ENCODE measurements at regions not wholly inside any gene's neighbourhood (a gene's known extent, or its start where the extent isn't known, plus 50 kb on each side); places are given as distances from the start of the nearest gene placed in this dataset.

GRCh38 chr11:69400771-69401590 lies 80.5 kb upstream of the LINC01488 start:
- Histone ChIP-seq H3K27me3 (ENCODE audit: insufficient read depth, insufficient read length) (peaks cover 2% of the 10 kb centered on the region), H3K9me3 (ENCODE audit: insufficient read depth, low read length) (peaks cover 38% of the 10 kb centered on the region; the same call in 1 of the 2 replicates), H3K4me3 (ENCODE audit: insufficient read length, low read depth) (no peak overlapping the region), H3K36me3 (ENCODE audit: insufficient read depth, insufficient read length, low read length) (no peaks in the 10 kb centered on the region), H3K4me1 (ENCODE audit: insufficient read depth, insufficient read length) (peaks cover 4% of the 10 kb centered on the region), H3K9ac (ENCODE audit: insufficient read length, low read depth) (no peak overlapping the region)
- TF ChIP-seq SUZ12 (IDR thresholded peaks at IDR 0.05; ENCODE audit: extremely low read depth, insufficient read depth, insufficient read length) (no peak), YY1 (IDR thresholded peaks at IDR 0.05; ENCODE audit: insufficient read depth, insufficient read length) (no peak)
- no peak for DNase-seq (ENCODE audit: low read depth, low spot score)

- Histone ChIP-seq H3K27me3 (ENCODE audit: insufficient read depth, insufficient read length) (peaks cover 2% of the 10 kb centered on the region), H3K9me3 (ENCODE audit: insufficient read depth, low read length) (peaks cover 30% of the 10 kb centered on the region; the same call in 1 of the 2 replicates), H3K4me3 (ENCODE audit: insufficient read length, low read depth) (no peak overlapping the region), H3K36me3 (ENCODE audit: insufficient read depth, insufficient read length, low read length) (no peaks in the 10 kb centered on the region), H3K9ac (ENCODE audit: insufficient read length, low read depth) (no peak overlapping the region), H3K4me1 (ENCODE audit: insufficient read depth, insufficient read length) (peaks cover 4% of the 10 kb centered on the region)
- TF ChIP-seq YY1 (IDR thresholded peaks at IDR 0.05; ENCODE audit: insufficient read depth, insufficient read length), result no peak
- DNase-seq (ENCODE audit: low read depth, low spot score), result no peak
Measured at GRCh38 chr11:69401715-69402114, 79.7 kb upstream of the LINC01488 start.

GRCh38 chr11:69402251-69402887 lies 79.1 kb upstream of the LINC01488 start:
- Histone ChIP-seq H3K9me3 (ENCODE audit: insufficient read depth, low read length) (peaks cover 24% of the 10 kb centered on the region; the same call in 1 of the 2 replicates), H3K4me1 (ENCODE audit: insufficient read depth, insufficient read length) (peaks cover 4% of the 10 kb centered on the region), H3K4me3 (ENCODE audit: insufficient read length, low read depth) (no peak overlapping the region), H3K9ac (ENCODE audit: insufficient read length, low read depth) (no peak overlapping the region), H3K27me3 (ENCODE audit: insufficient read depth, insufficient read length) (peaks cover 2% of the 10 kb centered on the region), H3K36me3 (ENCODE audit: insufficient read depth, insufficient read length, low read length) (no peaks in the 10 kb centered on the region)
- TF ChIP-seq ZNF274 (IDR thresholded peaks at IDR 0.05; ENCODE audit: low read depth, low read length) (no peak), SUZ12 (IDR thresholded peaks at IDR 0.05; ENCODE audit: extremely low read depth, insufficient read depth, insufficient read length) (no peak), YY1 (IDR thresholded peaks at IDR 0.05; ENCODE audit: insufficient read depth, insufficient read length) (no peak)
- no peak for DNase-seq (ENCODE audit: low read depth, low spot score)

GRCh38 chr11:69403556-69404215 lies 77.8 kb upstream of the LINC01488 start:
- no peak for DNase-seq (ENCODE audit: low read depth, low spot score)
- peaks cover 2% of the 10 kb centered on the region for H3K27me3 ChIP-seq (ENCODE audit: insufficient read depth, insufficient read length)

GRCh38 chr11:69406060-69406459 lies 75.4 kb upstream of the LINC01488 start:
- no peak for TF ChIP-seq SUZ12 (IDR thresholded peaks at IDR 0.05; ENCODE audit: extremely low read depth, insufficient read depth, insufficient read length)
- TF ChIP-seq ZNF274 (IDR thresholded peaks at IDR 0.05; ENCODE audit: low read depth, low read length), result no peak
- no peak for TF ChIP-seq YY1 (IDR thresholded peaks at IDR 0.05; ENCODE audit: insufficient read depth, insufficient read length)
- Histone ChIP-seq H3K27me3 (ENCODE audit: insufficient read depth, insufficient read length) (peaks cover 2% of the 10 kb centered on the region), H3K9ac (ENCODE audit: insufficient read length, low read depth) (no peak overlapping the region), H3K9me3 (ENCODE audit: insufficient read depth, low read length) (peaks cover 9% of the 10 kb centered on the region; the same call in 1 of the 2 replicates), H3K36me3 (ENCODE audit: insufficient read depth, insufficient read length, low read length) (no peaks in the 10 kb centered on the region), H3K4me1 (ENCODE audit: insufficient read depth, insufficient read length) (no peaks in the 10 kb centered on the region), H3K4me3 (ENCODE audit: insufficient read length, low read depth) (no peak overlapping the region)
- no peak for DNase-seq (ENCODE audit: low read depth, low spot score)

More at GRCh38 chr11:69403556-69404215, 77.8 kb upstream of the LINC01488 start:
- Histone ChIP-seq H3K36me3 (ENCODE audit: insufficient read depth, insufficient read length, low read length) (no peaks in the 10 kb centered on the region), H3K4me3 (ENCODE audit: insufficient read length, low read depth) (no peak overlapping the region), H3K4me1 (ENCODE audit: insufficient read depth, insufficient read length) (peaks cover 4% of the 10 kb centered on the region), H3K9me3 (ENCODE audit: insufficient read depth, low read length) (peaks cover 15% of the 10 kb centered on the region; the same call in 1 of the 2 replicates), H3K9ac (ENCODE audit: insufficient read length, low read depth) (no peak overlapping the region)
- TF ChIP-seq ZNF274 (IDR thresholded peaks at IDR 0.05; ENCODE audit: low read depth, low read length) (no peak), SUZ12 (IDR thresholded peaks at IDR 0.05; ENCODE audit: extremely low read depth, insufficient read depth, insufficient read length) (no peak), YY1 (IDR thresholded peaks at IDR 0.05; ENCODE audit: insufficient read depth, insufficient read length) (no peak)

GRCh38 chr11:69409812-69410645 lies 71.4 kb upstream of the LINC01488 start:
- Histone ChIP-seq H3K9me3 (ENCODE audit: insufficient read depth, low read length) (no peaks in the 10 kb centered on the region), H3K4me3 (ENCODE audit: insufficient read length, low read depth) (no peak overlapping the region), H3K9ac (ENCODE audit: insufficient read length, low read depth) (no peak overlapping the region), H3K27me3 (ENCODE audit: insufficient read depth, insufficient read length) (no peaks in the 10 kb centered on the region), H3K4me1 (ENCODE audit: insufficient read depth, insufficient read length) (no peaks in the 10 kb centered on the region), H3K36me3 (ENCODE audit: insufficient read depth, insufficient read length, low read length) (no peaks in the 10 kb centered on the region)
- DNase-seq (ENCODE audit: low read depth, low spot score), result no peak
- TF ChIP-seq ZNF274 (IDR thresholded peaks at IDR 0.05; ENCODE audit: low read depth, low read length) (no peak), SUZ12 (IDR thresholded peaks at IDR 0.05; ENCODE audit: extremely low read depth, insufficient read depth, insufficient read length) (no peak), YY1 (IDR thresholded peaks at IDR 0.05; ENCODE audit: insufficient read depth, insufficient read length) (no peak)

All from NT2/D1 (cell line).